ENCODE measurements at regions not wholly inside any gene's neighbourhood (a gene's known extent, or its start where the extent isn't known, plus 50 kb on each side); places are given as distances from the start of the nearest gene placed in this dataset.

- no peak for TF ChIP-seq YY1 (IDR thresholded peaks at IDR 0.05; ENCODE audit: insufficient read depth, insufficient read length)
- TF ChIP-seq SUZ12 (IDR thresholded peaks at IDR 0.05; ENCODE audit: extremely low read depth, insufficient read depth, insufficient read length) = no peak
Measured at GRCh38 chr20:47957135-47957534, 171.9 kb upstream of the SULF2 start.
